PC-3 (cell line): ENCODE measurements at regions not wholly inside any gene's neighbourhood (a gene's known extent, or its start where the extent isn't known, plus 50 kb on each side); places are given as distances from the start of the nearest gene placed in this dataset.

ENCODE experiments used
- ATAC-seq: fragments of 200-7000 bp; cut with Tn5 transposase; 2 replicates; pipeline ENCODE4 v1.9.1; 2020; ENCODE audit warnings: mild to moderate bottlenecking, moderate library complexity
- BruUV-seq: library from RNA; stranded (reverse); fragments of 400-500 nt; replicated peaks from 2 replicates; lab custom pipeline; 2021; lab: Mats Ljungman, UMichigan
- CTCF ChIA-PET: fragments of 300-600 bp; sonication (Branson Sonifier 250); formaldehyde crosslinking; loops from one replicate; lab custom pipeline; 2022; ENCODE audit warnings: antibody characterized with exemption; lab: Charles Lee
- POLR2A ChIA-PET: fragments of 300-600 bp; sonication (Branson Sonifier 250); formaldehyde crosslinking; loops from one replicate; lab custom pipeline; 2022; ENCODE audit warnings: antibody characterized with exemption; ENCODE audit not compliant: unreplicated experiment; lab: Charles Lee
- DNase-seq: peaks from one replicate; pipeline ENCODE4 v3.0.0-alpha.2; 2015
- H2AFZ ChIP-seq: fragments of 300-600 bp; sonication (generic); 2 replicates; pipeline ENCODE4 v1.6.0; 2016; ENCODE audit warnings: antibody characterized with exemption, low read length
- H3F3A ChIP-seq: fragments of 300-600 bp; sonication (generic); one replicate; pipeline ENCODE4 v1.6.0; 2017; ENCODE audit warnings: antibody characterized with exemption, low read length, control low read depth, mild to moderate bottlenecking; ENCODE audit not compliant: unreplicated experiment
- H3K27ac ChIP-seq: fragments of 300-600 bp; sonication (generic); 2 replicates; pipeline ENCODE4 v1.5.1; 2016; ENCODE audit warnings: mild to moderate bottlenecking, low read length
- H3K27me3 ChIP-seq: fragments of 300-600 bp; sonication (generic); 2 replicates; pipeline ENCODE4 v1.6.1; 2016; ENCODE audit warnings: low read length, mixed read lengths
- H3K36me3 ChIP-seq: fragments of 300-600 bp; sonication (generic); 2 replicates; pipeline ENCODE4 v1.6.1; 2016; ENCODE audit warnings: low read depth, mixed run types, low read length, mixed read lengths
- H3K4me1 ChIP-seq: fragments of 300-600 bp; sonication (generic); 2 replicates; pipeline ENCODE4 v1.5.1; 2016; ENCODE audit warnings: low read length; ENCODE audit not compliant: insufficient read depth
- H3K4me2 ChIP-seq: fragments of 300-600 bp; sonication (generic); 2 replicates; pipeline ENCODE4 v1.6.0; 2016; ENCODE audit warnings: low read length
- H3K4me3 ChIP-seq: fragments of 300-600 bp; sonication (generic); 2 replicates; pipeline ENCODE4 v1.5.1; 2016; ENCODE audit warnings: mild to moderate bottlenecking, low read length, mixed read lengths
- H3K79me2 ChIP-seq: fragments of 300-600 bp; sonication (generic); 2 replicates; pipeline ENCODE4 v1.6.1; 2017; ENCODE audit warnings: low read length, mixed read lengths
- H3K9ac ChIP-seq: fragments of 300-600 bp; sonication (generic); 2 replicates; pipeline ENCODE4 v1.6.0; 2016; ENCODE audit warnings: mild to moderate bottlenecking, low read length
- H3K9me2 ChIP-seq: fragments of 300-600 bp; sonication (generic); replicated peaks from 2 replicates; pipeline ENCODE4 v1.6.1; 2016; ENCODE audit warnings: mixed run types, low read length, mixed read lengths
- H3K9me3 ChIP-seq: fragments of 300-600 bp; sonication (generic); 2 replicates; pipeline ENCODE4 v1.6.1; 2016; ENCODE audit warnings: low read length, mixed read lengths
- H4K20me1 ChIP-seq: fragments of 300-600 bp; sonication (generic); 2 replicates; pipeline ENCODE4 v1.6.1; 2016; ENCODE audit warnings: low read length, mixed read lengths
- CTCF ChIP-seq: fragments of 300-600 bp; sonication (generic); conservative IDR thresholded peaks from 2 replicates; pipeline ENCODE4 v1.5.1; 2017; ENCODE audit warnings: antibody characterized with exemption, low read depth, mild to moderate bottlenecking, low read length
- EZH2 ChIP-seq: fragments of 300-600 bp; sonication (generic); IDR thresholded peaks from one replicate; pipeline ENCODE4 v1.6.1; 2017; ENCODE audit warnings: antibody characterized with exemption, mild to moderate bottlenecking, low read length; ENCODE audit not compliant: unreplicated experiment
- EZH2phosphoT487 ChIP-seq: fragments of 300-600 bp; sonication (generic); IDR thresholded peaks from 2 replicates; pipeline ENCODE4 v1.6.1; 2018; ENCODE audit warnings: mild to moderate bottlenecking, antibody characterized with exemption, low read length, borderline replicate concordance
- intact Hi-C: fragments of 100-400 bp; cut with micrococcal nuclease; formaldehyde crosslinking; loops from 2 replicates; pipeline ENCODE4 v1.9.0; 2023

DNA sequence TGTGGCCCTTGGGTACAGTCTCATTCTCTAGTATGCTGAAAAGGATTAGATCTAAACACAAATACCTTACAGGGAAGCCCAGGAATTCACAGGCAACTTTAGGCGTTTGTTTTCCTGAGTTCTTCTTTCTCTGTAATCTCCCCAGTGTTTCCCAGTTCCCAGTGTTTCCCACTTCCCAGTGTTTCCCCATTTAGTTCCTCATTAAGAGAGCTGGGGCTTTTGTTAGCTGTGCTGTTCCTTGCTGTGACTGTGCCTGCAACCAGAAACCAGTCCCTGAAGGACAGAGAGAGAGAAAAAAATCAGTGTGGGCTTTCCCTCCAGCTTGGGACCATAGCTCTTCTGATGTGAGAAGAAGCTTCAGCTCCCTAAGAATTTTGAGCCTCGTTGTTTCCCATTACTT is 802.9 kb upstream of the COBL start:
- ChIA-PET POLR2A (no interaction called here), CTCF (no interaction called here)
- ATAC-seq (no peak), DNase-seq (no peak)
- Histone ChIP-seq H4K20me1 (no peaks in the 10 kb centered on the region), H3K9ac (no peak overlapping the region), H3F3A (no peaks in the 10 kb centered on the region), H3K4me3 (no peak overlapping the region), H3K27me3 (no peaks in the 10 kb centered on the region), H3K79me2 (no peaks in the 10 kb centered on the region), H3K4me2 (no peak overlapping the region), H3K4me1 (no peaks in the 10 kb centered on the region), H3K27ac (no peak overlapping the region), H2AFZ (no peak overlapping the region), H3K9me3 (0 out of 2 replicates have a peak, but pooled peaks cover 4% of the 10 kb centered on the region), H3K36me3 (no peaks in the 10 kb centered on the region), H3K9me2 (no peaks in the 10 kb centered on the region)
- TF ChIP-seq CTCF (no peak), EZH2phosphoT487 (no peak), EZH2 (no peak)
- intact Hi-C loops: no loop called here
- BruUV-seq: no TSS peak

GRCh38 chr7:52114509-52114908 is 797.9 kb upstream of the COBL start:
- no TSS peak for BruUV-seq
- TF ChIP-seq EZH2 (no peak), EZH2phosphoT487 (no peak), CTCF (no peak)
- Histone ChIP-seq H3K4me1 (no peaks in the 10 kb centered on the region), H3K9ac (no peak overlapping the region), H3K79me2 (no peaks in the 10 kb centered on the region), H2AFZ (no peak overlapping the region), H4K20me1 (no peaks in the 10 kb centered on the region), H3K4me2 (no peak overlapping the region), H3K4me3 (no peak overlapping the region), H3F3A (no peaks in the 10 kb centered on the region), H3K9me3 (no peaks in the 10 kb centered on the region), H3K36me3 (no peaks in the 10 kb centered on the region), H3K27me3 (no peaks in the 10 kb centered on the region), H3K9me2 (no peaks in the 10 kb centered on the region), H3K27ac (no peak overlapping the region)
- DNase-seq: no peak
- ChIA-PET CTCF (no interaction called here), POLR2A (no interaction called here)
- intact Hi-C loops: no loop called here
- ATAC-seq: no peak

GRCh38 chr7:52114056-52114455 is 797.4 kb upstream of the COBL start:
- ChIA-PET POLR2A (no interaction called here), CTCF (no interaction called here)
- TF ChIP-seq EZH2phosphoT487 (no peak), EZH2 (no peak), CTCF (no peak)
- ATAC-seq (no peak), DNase-seq (no peak)
- H3K9me2 ChIP-seq: no peaks in the 10 kb centered on the region
- no TSS peak for BruUV-seq
- no peak overlapping the region for H2AFZ ChIP-seq
- no peaks in the 10 kb centered on the region for H4K20me1 ChIP-seq
- no peak overlapping the region for H3K4me2 ChIP-seq
- H3K4me3 ChIP-seq: no peak overlapping the region
- no peaks in the 10 kb centered on the region for H3F3A ChIP-seq
- no peaks in the 10 kb centered on the region for H3K36me3 ChIP-seq
- no peak overlapping the region for H3K27ac ChIP-seq
- no peaks in the 10 kb centered on the region for H3K27me3 ChIP-seq
- no peaks in the 10 kb centered on the region for H3K4me1 ChIP-seq
- H3K79me2 ChIP-seq: no peaks in the 10 kb centered on the region
- intact Hi-C loops: no loop called here
- H3K9ac ChIP-seq: no peak overlapping the region
- H3K9me3 ChIP-seq: no peaks in the 10 kb centered on the region
